Psoas muscle (tissue), 7 donors: ENCODE measurements at regions not wholly inside any gene's neighbourhood (a gene's known extent, or its start where the extent isn't known, plus 50 kb on each side); places are given as distances from the start of the nearest gene placed in this dataset.

ENCODE experiments used
- ATAC-seq, 4 donors: fragments of 200-7000 bp; cut with Tn5 transposase; one replicate each; pipeline ENCODE4 v1.9.1; 2020; ENCODE audit warnings: moderate library complexity in 3 of 4, mild to moderate bottlenecking in 2 of 4
- DNase-seq, 2 donors: peaks; one replicate each; pipeline ENCODE4 v3.0.0-alpha.2; 2020
- H3K27ac ChIP-seq: fragments of 200-600 bp; one replicate; pipeline ENCODE4 v1.8.0; 2022
- H3K27me3 ChIP-seq, 3 donors: fragments of 200-600 bp in 1 of 3; one replicate each; pipeline versions ENCODE4 v1.6.1 to v1.8.0; 2013 to 2022; ENCODE audit warnings: low read length in 2 of 3, mild to moderate bottlenecking in 2 of 3, moderate library complexity in 1 of 3; ENCODE audit not compliant: insufficient read depth in 3 of 3
- H3K36me3 ChIP-seq, 2 donors: fragments of 200-600 bp in 1 of 2; one replicate each; pipeline versions ENCODE4 v1.6.1 to v1.8.0; 2013 to 2022; ENCODE audit warnings: low read depth in 1 of 2, mild to moderate bottlenecking in 1 of 2, moderate library complexity in 1 of 2; ENCODE audit not compliant: insufficient read depth in 1 of 2
- H3K4me1 ChIP-seq: fragments of 200-600 bp; one replicate; pipeline ENCODE4 v1.8.0; 2022
- H3K4me3 ChIP-seq: fragments of 200-600 bp; one replicate; pipeline ENCODE4 v1.8.0; 2022; ENCODE audit warnings: mild to moderate bottlenecking
- H3K9me3 ChIP-seq: fragments of 200-600 bp; one replicate; pipeline ENCODE4 v1.8.0; 2022
- CTCF ChIP-seq: fragments of 200-600 bp; IDR thresholded peaks from one replicate; pipeline ENCODE4 v1.8.0; 2022; ENCODE audit warnings: antibody characterized with exemption
- WGBS, 3 donors: extraction: QIAGEN DNeasy Blood & Tissue Kit; methylation state at CpG; one replicate each; pipeline versions ENCODE4 v1.1.6 to v1.1.7; 2013; 5-methylcytosine and 5-hydroxymethylcytosine counted together
- intact Hi-C, 2 donors: fragments of 100-400 bp; cut with DNase I; formaldehyde crosslinking; loops; one replicate each; pipeline versions ENCODE4 v1.11.0 to v1.14.2; 2022
- donor health status: healthy with polysubstance abuse.
- donor health status: DM: no; HTN: no; CAD: no; lungs with moderate emphysema.
- donor health status: Bipolar disorder and iron deficiency.
- donor health status: healthy.
- donor health status: DM: yes; HTN: yes; CAD: no.
- donor health status: DM: no; HTN: no; CAD: no.
- donor health status: DM: yes; HTN: yes; CAD: no.

GRCh38 chr2:219946529-219946928 is 319.1 kb downstream of the SLC4A3 start:
- H3K36me3 ChIP-seq = no peaks in the 10 kb centered on the region
- H3K4me3 ChIP-seq = no peak overlapping the region
- no peak for ATAC-seq
- peaks cover 0 to 2% (median 0%) of the 10 kb centered on the region in 3 donors for H3K27me3 ChIP-seq
- intact Hi-C loops = no loop called here
- no peak overlapping the region for H3K27ac ChIP-seq
- DNase-seq = no peak
- no peaks in the 10 kb centered on the region for H3K4me1 ChIP-seq
- no peaks in the 10 kb centered on the region for H3K9me3 ChIP-seq
- TF ChIP-seq CTCF = no peak

GRCh38 chr2:219947575-219947974 is 320.1 kb downstream of the SLC4A3 start:
- DNase-seq (no peak), ATAC-seq (no peak)
- Histone ChIP-seq H3K9me3 (no peaks in the 10 kb centered on the region), H3K27me3 (peaks cover 0 to 2% (median 0%) of the 10 kb centered on the region in 3 donors), H3K4me1 (no peaks in the 10 kb centered on the region), H3K36me3 (no peaks in the 10 kb centered on the region), H3K27ac (no peak overlapping the region), H3K4me3 (no peak overlapping the region)
- 79 to 98% (median 85%) methylated on average over 3 of the region's 3 CpGs for WGBS, 3 donors
- TF ChIP-seq CTCF = no peak
- intact Hi-C loops = no loop called here

GRCh38 chr2:219949053-219949452 is 321.6 kb downstream of the SLC4A3 start:
- Histone ChIP-seq H3K9me3 (no peaks in the 10 kb centered on the region), H3K27ac (no peak overlapping the region), H3K4me1 (no peaks in the 10 kb centered on the region), H3K27me3 (peaks cover 0 to 2% (median 0%) of the 10 kb centered on the region in 3 donors), H3K4me3 (no peak overlapping the region), H3K36me3 (no peaks in the 10 kb centered on the region)
- intact Hi-C loops = no loop called here
- TF ChIP-seq CTCF = no peak
- 88 to 97% (median 94%) methylated on average over 3 of the region's 3 CpGs for WGBS, 3 donors
- no peak for DNase-seq
- ATAC-seq = no peak

- intact Hi-C loops = no loop called here
- DNase-seq (no peak), ATAC-seq (no peak)
- no peak overlapping the region for H3K4me3 ChIP-seq
- H3K27me3 ChIP-seq = no peaks in the 10 kb centered on the region
- no peak for TF ChIP-seq CTCF
- H3K36me3 ChIP-seq = no peaks in the 10 kb centered on the region
- no peaks in the 10 kb centered on the region for H3K9me3 ChIP-seq
- no peaks in the 10 kb centered on the region for H3K4me1 ChIP-seq
- H3K27ac ChIP-seq = no peak overlapping the region
These were observed 323.7 kb downstream of the SLC4A3 start for GRCh38 chr2:219951099-219951498.

GRCh38 chr2:219954331-219954730 is 326.9 kb downstream of the SLC4A3 start:
- Histone ChIP-seq H3K4me1 (no peaks in the 10 kb centered on the region), H3K4me3 (no peak overlapping the region), H3K27me3 (no peaks in the 10 kb centered on the region), H3K27ac (no peak overlapping the region), H3K9me3 (no peaks in the 10 kb centered on the region), H3K36me3 (no peaks in the 10 kb centered on the region)
- intact Hi-C loops = no loop called here
- WGBS, 3 donors = 48 to 58% (median 51%) methylated on average over 1 of the region's 1 CpG
- TF ChIP-seq CTCF = no peak
- ATAC-seq (no peak), DNase-seq (no peak)
